H9 (cell line): ENCODE measurements at regions not wholly inside any gene's neighbourhood (a gene's known extent, or its start where the extent isn't known, plus 50 kb on each side); places are given as distances from the start of the nearest gene placed in this dataset.

Experiments
- DNase-seq: peaks from one replicate; pipeline ENCODE4 v3.0.0-alpha.2; 2017
- H2AFZ ChIP-seq: one replicate; pipeline ENCODE4 v1.6.1; 2013; ENCODE audit warnings: mild to moderate bottlenecking, low read length, control low read depth, moderate library complexity
- H2AK5ac ChIP-seq: 2 replicates; pipeline ENCODE4 v1.6.1; 2013; ENCODE audit warnings: low read length, control low read depth, mixed read lengths; ENCODE audit not compliant: insufficient read length
- H2BK120ac ChIP-seq: one replicate; pipeline ENCODE4 v1.6.1; 2013; ENCODE audit warnings: low read depth, mild to moderate bottlenecking, low read length, control low read depth, inconsistent platforms; ENCODE audit not compliant: poor library complexity, severe bottlenecking
- H2BK12ac ChIP-seq: 2 replicates; pipeline ENCODE4 v1.6.1; 2013; ENCODE audit warnings: low read length, control low read depth, mixed read lengths, low read depth; ENCODE audit not compliant: insufficient read length
- H2BK15ac ChIP-seq: 2 replicates; pipeline ENCODE4 v1.6.1; 2013; ENCODE audit warnings: low read depth, low read length, control low read depth
- H2BK20ac ChIP-seq: one replicate; pipeline ENCODE4 v1.6.1; 2013; ENCODE audit warnings: low read depth, mild to moderate bottlenecking, low read length, control low read depth, inconsistent platforms; ENCODE audit not compliant: poor library complexity, severe bottlenecking
- H2BK5ac ChIP-seq: 2 replicates; pipeline ENCODE4 v1.6.1; 2013; ENCODE audit warnings: low read length, control low read depth, mixed read lengths; ENCODE audit not compliant: insufficient read length
- H3K14ac ChIP-seq: 2 replicates; pipeline ENCODE4 v1.6.1; 2013; ENCODE audit warnings: low read length, control low read depth; ENCODE audit not compliant: insufficient read depth
- H3K18ac ChIP-seq: 2 replicates; pipeline ENCODE4 v1.6.1; 2013; ENCODE audit warnings: low read depth, mild to moderate bottlenecking, mixed read lengths, low read length, control low read depth; ENCODE audit not compliant: insufficient read length
- H3K23ac ChIP-seq: 2 replicates; pipeline ENCODE4 v1.6.1; 2013; ENCODE audit warnings: low read length, control low read depth, mixed read lengths, low read depth; ENCODE audit not compliant: insufficient read length
- H3K23me2 ChIP-seq: 2 replicates; pipeline ENCODE4 v1.6.1; 2013; ENCODE audit warnings: low read depth, mild to moderate bottlenecking, mixed read lengths, low read length, control low read depth; ENCODE audit not compliant: insufficient read length, poor library complexity, severe bottlenecking
- H3K27ac ChIP-seq: 2 replicates; pipeline ENCODE4 v1.5.1; 2013; ENCODE audit warnings: low read length, control low read depth, mixed read lengths, low read depth; ENCODE audit not compliant: insufficient read length
- H3K27me3 ChIP-seq: 2 replicates; pipeline ENCODE4 v1.6.1; 2013; ENCODE audit warnings: low read length, control low read depth, inconsistent platforms; ENCODE audit not compliant: insufficient read depth
- H3K4ac ChIP-seq: 2 replicates; pipeline ENCODE4 v1.6.1; 2013; ENCODE audit warnings: low read depth, mild to moderate bottlenecking, control low read depth, inconsistent platforms, low read length, moderate library complexity
- H3K4me1 ChIP-seq: 2 replicates; pipeline ENCODE4 v1.6.1; 2013; ENCODE audit warnings: low read length, control low read depth, inconsistent platforms; ENCODE audit not compliant: insufficient read depth
- H3K4me2 ChIP-seq: 2 replicates; pipeline ENCODE4 v1.6.1; 2013; ENCODE audit warnings: low read length, control low read depth, mixed read lengths; ENCODE audit not compliant: insufficient read length, insufficient read depth
- H3K56ac ChIP-seq: 2 replicates; pipeline ENCODE4 v1.6.1; 2013; ENCODE audit warnings: low read depth, mild to moderate bottlenecking, mixed read lengths, low read length, control low read depth; ENCODE audit not compliant: insufficient read length
- H3K79me1 ChIP-seq: 2 replicates; pipeline ENCODE4 v1.6.1; 2013; ENCODE audit warnings: low read depth, mild to moderate bottlenecking, moderate library complexity, low read length, control low read depth, inconsistent platforms; ENCODE audit not compliant: insufficient read depth, poor library complexity, severe bottlenecking
- H3K79me2 ChIP-seq: 2 replicates; pipeline ENCODE4 v1.6.1; 2013; ENCODE audit warnings: low read length, control low read depth, inconsistent platforms; ENCODE audit not compliant: insufficient read depth
- H3K9ac ChIP-seq: 2 replicates; pipeline ENCODE4 v1.6.1; 2013; ENCODE audit warnings: low read length, control low read depth, mixed read lengths; ENCODE audit not compliant: insufficient read length; ENCODE audit errors: extremely low read depth
- H3K9me3 ChIP-seq: one replicate; pipeline ENCODE4 v1.6.1; 2013; ENCODE audit warnings: low read depth, low read length, inconsistent platforms; ENCODE audit not compliant: control insufficient read depth
- H3T11ph ChIP-seq: one replicate; pipeline ENCODE4 v1.6.1; 2013; ENCODE audit warnings: mild to moderate bottlenecking, low read length, control low read depth, inconsistent platforms
- H4K20me1 ChIP-seq: one replicate; pipeline ENCODE4 v1.6.1; 2013; ENCODE audit not compliant: control insufficient read depth, insufficient read length, insufficient read depth
- H4K5ac ChIP-seq: 2 replicates; pipeline ENCODE4 v1.6.1; 2013; ENCODE audit warnings: low read depth, mild to moderate bottlenecking, mixed read lengths, low read length, control low read depth; ENCODE audit not compliant: insufficient read length
- H4K8ac ChIP-seq: replicated peaks from 2 replicates; pipeline ENCODE4 v1.6.1; 2013; ENCODE audit warnings: low read length, control low read depth, mixed read lengths, low read depth; ENCODE audit not compliant: insufficient read length
- H4K91ac ChIP-seq: 2 replicates; pipeline ENCODE4 v1.6.1; 2013; ENCODE audit warnings: low read depth, mild to moderate bottlenecking, moderate library complexity, mixed read lengths, low read length, control low read depth; ENCODE audit not compliant: insufficient read length
- H3K27ac Mint-ChIP-seq, 3 experiments: 2 replicates in 2 of 3; 3 replicates in 1 of 3; pipeline ENCODE4 v1.8.0; 2020 to 2021; ENCODE audit warnings: mixed read lengths in 3 of 3, mild to moderate bottlenecking in 1 of 3, moderate library complexity in 1 of 3
- H3K27me3 Mint-ChIP-seq: 2 replicates; pipeline ENCODE4 v1.8.0; 2021; ENCODE audit warnings: low read depth, mild to moderate bottlenecking, moderate library complexity, mixed read lengths
- H3K36me3 Mint-ChIP-seq, 3 experiments: 2 replicates in 2 of 3; 3 replicates in 1 of 3; pipeline ENCODE4 v1.8.0; 2020 to 2021; ENCODE audit warnings: low read depth in 3 of 3, mixed read lengths in 3 of 3; ENCODE audit not compliant: insufficient read depth in 1 of 3
- H3K4me1 Mint-ChIP-seq, 2 experiments: 2 replicates each; pipeline ENCODE4 v1.8.0; 2020; ENCODE audit warnings: mixed read lengths in 2 of 2
- H3K4me3 Mint-ChIP-seq, 2 experiments: 2 replicates in 1 of 2; 3 replicates in 1 of 2; pipeline ENCODE4 v1.8.0; 2020 to 2021; ENCODE audit warnings: mild to moderate bottlenecking in 2 of 2, mixed read lengths in 2 of 2, moderate library complexity in 1 of 2
- H3K9me3 Mint-ChIP-seq, 2 experiments: 2 replicates in 1 of 2; 3 replicates in 1 of 2; pipeline ENCODE4 v1.8.0; 2020; ENCODE audit warnings: mild to moderate bottlenecking in 2 of 2, mixed read lengths in 2 of 2, moderate library complexity in 1 of 2
- WGBS: extraction: QIAGEN DNeasy Blood & Tissue Kit; methylation state at CpG from one replicate; pipeline ENCODE4 v1.1.7; 2013; ENCODE audit warnings: missing lambda C conversion rate, low lambda C conversion rate, mixed read lengths; ENCODE audit not compliant: insufficient read length; ENCODE audit errors: extremely low coverage; 5-methylcytosine and 5-hydroxymethylcytosine counted together
- TF ChIP-seq, protein P1 (sequence below): fragments of 200-600 bp; sonication (generic); conservative IDR thresholded peaks from 3 replicates; pipeline ENCODE4 v1.8.0; 2021; ENCODE audit warnings: antibody characterized with exemption, mild to moderate bottlenecking

DNA sequence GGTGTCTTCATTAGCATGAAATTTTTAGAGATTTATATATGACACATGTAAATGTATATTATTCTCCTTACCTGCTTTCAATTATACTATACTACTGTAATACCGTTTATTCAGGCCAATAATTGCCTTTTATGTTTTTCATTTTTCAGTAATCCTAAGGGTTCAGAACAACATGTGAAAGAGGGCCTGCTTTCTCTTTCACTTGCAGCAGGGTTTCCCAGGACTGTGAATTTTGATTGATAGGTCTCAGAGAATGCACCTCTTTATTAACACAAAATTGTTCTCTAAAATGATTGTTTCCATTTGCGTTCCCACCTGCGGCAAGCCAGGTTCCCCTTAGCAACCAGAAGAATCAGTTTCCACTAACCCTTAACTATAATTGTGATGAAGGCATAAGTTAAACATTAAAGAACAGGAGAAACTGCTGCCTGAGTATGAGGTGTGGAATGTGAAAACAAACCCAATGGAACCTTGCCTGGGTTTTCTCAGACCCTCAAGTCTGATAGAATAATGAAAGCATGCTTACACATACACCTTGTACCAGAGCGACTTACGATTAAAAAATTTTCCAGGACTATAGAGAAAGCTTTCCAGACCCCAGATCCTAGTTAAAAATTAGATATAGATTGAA is 1591.2 kb upstream of the LRRTM1 start:
- Histone ChIP-seq H2AFZ (no peak overlapping the region), H2AK5ac (no peak overlapping the region), H3K4me1 (no peaks in the 10 kb centered on the region), H3K9me3 (no peaks in the 10 kb centered on the region), H2BK120ac (no peak overlapping the region), H3K79me2 (no peaks in the 10 kb centered on the region), H4K5ac (no peak overlapping the region), H3K4ac (no peak overlapping the region), H4K8ac (no peak overlapping the region), H3K56ac (no peak overlapping the region), H3K23ac (no peak overlapping the region), H4K20me1 (no peaks in the 10 kb centered on the region), H2BK12ac (no peak overlapping the region), H3K27me3 (no peaks in the 10 kb centered on the region), H3K27ac (no peak overlapping the region), H2BK5ac (no peak overlapping the region), H4K91ac (no peak overlapping the region), H3K4me2 (no peak overlapping the region), H3K14ac (no peak overlapping the region), H3T11ph (no peak overlapping the region), H3K18ac (no peak overlapping the region), H2BK20ac (no peak overlapping the region), H3K9ac (no peak overlapping the region), H2BK15ac (no peak overlapping the region), H3K79me1 (no peaks in the 10 kb centered on the region), H3K23me2 (no peaks in the 10 kb centered on the region)
- Mint-ChIP-seq H3K27me3 (no peaks in the 10 kb centered on the region), H3K4me3 (no peak overlapping the region), H3K27ac (no peak overlapping the region), H3K9me3 (no peaks in the 10 kb centered on the region), H3K4me1 (peaks cover 10% of the 10 kb centered on the region in 2 experiments), H3K36me3 (no peaks in the 10 kb centered on the region)
- TF ChIP-seq, protein P1, sequence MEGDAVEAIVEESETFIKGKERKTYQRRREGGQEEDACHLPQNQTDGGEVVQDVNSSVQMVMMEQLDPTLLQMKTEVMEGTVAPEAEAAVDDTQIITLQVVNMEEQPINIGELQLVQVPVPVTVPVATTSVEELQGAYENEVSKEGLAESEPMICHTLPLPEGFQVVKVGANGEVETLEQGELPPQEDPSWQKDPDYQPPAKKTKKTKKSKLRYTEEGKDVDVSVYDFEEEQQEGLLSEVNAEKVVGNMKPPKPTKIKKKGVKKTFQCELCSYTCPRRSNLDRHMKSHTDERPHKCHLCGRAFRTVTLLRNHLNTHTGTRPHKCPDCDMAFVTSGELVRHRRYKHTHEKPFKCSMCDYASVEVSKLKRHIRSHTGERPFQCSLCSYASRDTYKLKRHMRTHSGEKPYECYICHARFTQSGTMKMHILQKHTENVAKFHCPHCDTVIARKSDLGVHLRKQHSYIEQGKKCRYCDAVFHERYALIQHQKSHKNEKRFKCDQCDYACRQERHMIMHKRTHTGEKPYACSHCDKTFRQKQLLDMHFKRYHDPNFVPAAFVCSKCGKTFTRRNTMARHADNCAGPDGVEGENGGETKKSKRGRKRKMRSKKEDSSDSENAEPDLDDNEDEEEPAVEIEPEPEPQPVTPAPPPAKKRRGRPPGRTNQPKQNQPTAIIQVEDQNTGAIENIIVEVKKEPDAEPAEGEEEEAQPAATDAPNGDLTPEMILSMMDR = no peak
- no CpG with 5 or more reads among the region's 5 CpGs for WGBS
- no peak for DNase-seq
